ENCODE measurements at regions not wholly inside any gene's neighbourhood (a gene's known extent, or its start where the extent isn't known, plus 50 kb on each side); places are given as distances from the start of the nearest gene placed in this dataset.

DNA sequence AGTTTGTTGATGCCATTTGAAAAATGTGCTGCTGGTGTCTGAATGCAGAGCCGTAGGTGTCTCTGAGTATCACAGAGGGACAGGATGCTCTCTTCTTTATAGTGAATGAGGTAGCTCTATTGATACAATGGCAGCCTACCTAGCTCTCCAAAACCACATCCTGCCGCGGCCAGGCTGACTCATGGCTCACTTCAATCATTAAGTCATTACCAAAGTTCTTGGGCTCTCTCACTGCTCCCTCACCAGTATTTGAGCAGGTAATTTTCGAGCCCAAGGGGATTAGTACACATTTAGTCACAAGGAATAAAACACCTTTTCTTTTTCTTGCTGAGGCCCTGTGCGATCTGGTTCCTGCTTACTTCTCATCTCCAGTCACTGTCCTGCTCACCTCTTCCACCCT lies 509.0 kb upstream of the LARGE1 start:
- TF ChIP-seq, protein P1, sequence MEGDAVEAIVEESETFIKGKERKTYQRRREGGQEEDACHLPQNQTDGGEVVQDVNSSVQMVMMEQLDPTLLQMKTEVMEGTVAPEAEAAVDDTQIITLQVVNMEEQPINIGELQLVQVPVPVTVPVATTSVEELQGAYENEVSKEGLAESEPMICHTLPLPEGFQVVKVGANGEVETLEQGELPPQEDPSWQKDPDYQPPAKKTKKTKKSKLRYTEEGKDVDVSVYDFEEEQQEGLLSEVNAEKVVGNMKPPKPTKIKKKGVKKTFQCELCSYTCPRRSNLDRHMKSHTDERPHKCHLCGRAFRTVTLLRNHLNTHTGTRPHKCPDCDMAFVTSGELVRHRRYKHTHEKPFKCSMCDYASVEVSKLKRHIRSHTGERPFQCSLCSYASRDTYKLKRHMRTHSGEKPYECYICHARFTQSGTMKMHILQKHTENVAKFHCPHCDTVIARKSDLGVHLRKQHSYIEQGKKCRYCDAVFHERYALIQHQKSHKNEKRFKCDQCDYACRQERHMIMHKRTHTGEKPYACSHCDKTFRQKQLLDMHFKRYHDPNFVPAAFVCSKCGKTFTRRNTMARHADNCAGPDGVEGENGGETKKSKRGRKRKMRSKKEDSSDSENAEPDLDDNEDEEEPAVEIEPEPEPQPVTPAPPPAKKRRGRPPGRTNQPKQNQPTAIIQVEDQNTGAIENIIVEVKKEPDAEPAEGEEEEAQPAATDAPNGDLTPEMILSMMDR (conservative IDR thresholded peaks at IDR 0.05 in 1 of 2, IDR thresholded peaks at IDR 0.05 in 1 of 2; ENCODE audit: low read depth in 1 of 2, low read length in 2 of 2): no peak
- TF ChIP-seq EZH2 (IDR thresholded peaks at IDR 0.05; ENCODE audit: low read length, missing control alignments): no peak
